Duodenal mucosa (tissue), 2 donors: ENCODE measurements at regions not wholly inside any gene's neighbourhood (a gene's known extent, or its start where the extent isn't known, plus 50 kb on each side); places are given as distances from the start of the nearest gene placed in this dataset.

Experiments used
- H3K27ac ChIP-seq: one replicate; pipeline ENCODE4 v1.7.0; 2013; ENCODE audit warnings: low read depth, low read length
- H3K27me3 ChIP-seq, 2 donors: one replicate each; pipeline ENCODE4 v1.7.0; 2013; ENCODE audit warnings: low read length in 2 of 2, control low read depth in 1 of 2; ENCODE audit not compliant: insufficient read depth in 2 of 2, control insufficient read depth in 1 of 2
- H3K36me3 ChIP-seq, 2 donors: one replicate each; pipeline ENCODE4 v1.7.0; 2013; ENCODE audit warnings: low read length in 2 of 2, control low read depth in 1 of 2; ENCODE audit not compliant: insufficient read depth in 2 of 2, control insufficient read depth in 1 of 2
- H3K4me1 ChIP-seq, 2 donors: one replicate each; pipeline ENCODE4 v1.7.0; 2013; ENCODE audit warnings: low read length in 2 of 2, control low read depth in 1 of 2; ENCODE audit not compliant: insufficient read depth in 2 of 2, control insufficient read depth in 1 of 2
- H3K4me3 ChIP-seq, 2 donors: one replicate each; pipeline ENCODE4 v1.7.0; 2013; ENCODE audit warnings: low read length in 2 of 2, low read depth in 1 of 2
- H3K9ac ChIP-seq, 2 donors: one replicate each; pipeline ENCODE4 v1.7.0; 2013; ENCODE audit warnings: low read length in 2 of 2, low read depth in 1 of 2
- H3K9me3 ChIP-seq, 2 donors: one replicate each; pipeline ENCODE4 v1.7.0; 2013; ENCODE audit warnings: low read length in 2 of 2, control low read depth in 1 of 2; ENCODE audit not compliant: control insufficient read depth in 1 of 2

DNA sequence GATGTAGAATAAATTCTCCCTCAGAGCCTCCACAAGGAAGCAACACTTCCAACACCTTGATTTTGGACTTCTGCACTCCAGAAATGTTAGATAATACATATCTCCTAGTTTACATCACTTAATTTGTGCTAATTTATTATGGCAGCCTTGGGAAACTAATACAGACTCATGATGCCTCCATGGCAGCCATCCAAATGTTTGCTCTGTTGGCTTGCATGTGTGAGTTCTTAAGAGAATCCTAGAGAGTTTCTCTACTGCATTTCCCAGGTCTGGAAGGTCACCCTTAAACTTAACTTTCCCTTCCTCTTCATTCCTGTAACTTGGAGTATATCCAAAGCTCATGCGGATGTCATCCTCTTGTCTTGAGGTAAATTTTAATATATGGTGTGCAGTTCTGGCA is 956.1 kb downstream of the ADGRL3 start:
- Histone ChIP-seq H3K4me3 (no peak overlapping the region), H3K27ac (no peak overlapping the region), H3K27me3 (no peaks in the 10 kb centered on the region), H3K9me3 (no peaks in the 10 kb centered on the region), H3K9ac (no peak overlapping the region), H3K4me1 (no peaks in the 10 kb centered on the region), H3K36me3 (no peaks in the 10 kb centered on the region)

DNA sequence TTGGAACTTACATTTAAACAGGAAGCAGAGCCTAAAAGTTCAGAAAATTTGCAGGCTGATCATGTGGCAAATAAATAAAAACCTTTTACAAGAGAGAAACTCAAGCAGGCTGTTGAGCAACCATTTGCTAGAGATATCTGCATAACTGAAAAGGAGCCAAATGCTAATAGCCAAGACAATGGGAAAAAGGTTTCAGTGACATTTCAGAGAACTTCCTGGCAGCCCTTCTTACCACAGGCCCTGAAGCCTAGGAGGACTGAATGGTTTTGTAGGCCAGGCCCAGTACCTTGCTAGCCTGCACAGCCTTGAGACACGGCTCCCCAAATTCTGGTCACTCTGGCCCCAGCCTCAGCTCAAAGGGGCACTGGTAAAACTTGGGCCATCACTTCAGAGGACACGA is 945.1 kb downstream of the ADGRL3 start:
- Histone ChIP-seq H3K9me3 (no peaks in the 10 kb centered on the region), H3K27me3 (no peaks in the 10 kb centered on the region), H3K4me1 (no peaks in the 10 kb centered on the region), H3K9ac (no peak overlapping the region), H3K36me3 (no peaks in the 10 kb centered on the region), H3K27ac (no peak overlapping the region), H3K4me3 (no peak overlapping the region)

DNA sequence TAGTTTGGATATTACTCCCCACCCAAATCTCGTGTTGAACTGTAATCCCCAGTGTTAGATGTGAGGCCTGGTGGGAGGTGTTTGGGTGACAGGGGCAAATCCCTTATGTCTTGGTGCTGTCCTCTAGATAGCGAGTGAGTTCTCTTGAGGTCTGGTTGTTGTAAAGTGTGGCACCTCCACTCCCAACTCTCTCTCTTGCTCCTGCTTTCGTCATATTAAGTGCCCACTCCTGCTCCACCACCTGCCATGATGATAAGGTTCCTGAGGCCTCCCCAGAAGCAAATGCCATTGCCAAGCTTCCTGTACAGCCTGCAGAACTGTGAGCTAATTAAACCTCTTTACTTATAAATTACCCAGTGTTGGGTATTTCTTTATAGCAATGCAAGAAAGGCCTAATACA is 944.3 kb downstream of the ADGRL3 start:
- Histone ChIP-seq H3K9me3 (no peaks in the 10 kb centered on the region), H3K36me3 (no peaks in the 10 kb centered on the region), H3K4me1 (no peaks in the 10 kb centered on the region), H3K27ac (no peak overlapping the region), H3K4me3 (no peak overlapping the region), H3K27me3 (no peaks in the 10 kb centered on the region), H3K9ac (no peak overlapping the region)

DNA sequence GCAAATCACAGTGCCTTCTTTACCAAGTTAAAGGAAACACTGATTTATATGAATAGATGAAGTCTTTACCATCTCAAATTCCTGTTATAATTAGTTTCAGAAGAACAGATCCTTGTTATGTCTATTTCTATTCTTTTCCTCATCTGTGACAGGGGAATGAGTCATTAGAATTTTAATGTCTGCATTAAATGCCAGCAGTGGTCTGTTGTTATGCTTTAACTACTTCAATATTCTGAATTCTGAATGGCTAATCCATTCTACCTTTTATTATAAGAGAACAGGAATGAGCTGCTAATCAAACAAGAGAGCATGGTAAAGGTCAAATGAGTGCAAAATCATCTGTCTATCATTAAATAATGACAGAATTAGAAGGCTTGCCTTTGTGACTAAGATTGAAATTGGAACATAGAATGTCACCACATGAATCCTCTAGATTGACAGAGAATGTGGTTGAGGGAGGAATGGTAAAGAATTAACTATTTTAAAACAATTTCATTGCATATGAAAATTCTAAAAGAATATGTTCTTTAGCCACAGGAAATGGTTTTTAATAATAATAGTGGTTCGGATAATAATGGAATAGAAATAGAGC is 935.5 kb downstream of the ADGRL3 start:
- Histone ChIP-seq H3K9ac (no peak overlapping the region), H3K27me3 (no peaks in the 10 kb centered on the region), H3K4me3 (no peak overlapping the region), H3K4me1 (no peaks in the 10 kb centered on the region), H3K27ac (no peak overlapping the region), H3K9me3 (no peaks in the 10 kb centered on the region), H3K36me3 (no peaks in the 10 kb centered on the region)

DNA sequence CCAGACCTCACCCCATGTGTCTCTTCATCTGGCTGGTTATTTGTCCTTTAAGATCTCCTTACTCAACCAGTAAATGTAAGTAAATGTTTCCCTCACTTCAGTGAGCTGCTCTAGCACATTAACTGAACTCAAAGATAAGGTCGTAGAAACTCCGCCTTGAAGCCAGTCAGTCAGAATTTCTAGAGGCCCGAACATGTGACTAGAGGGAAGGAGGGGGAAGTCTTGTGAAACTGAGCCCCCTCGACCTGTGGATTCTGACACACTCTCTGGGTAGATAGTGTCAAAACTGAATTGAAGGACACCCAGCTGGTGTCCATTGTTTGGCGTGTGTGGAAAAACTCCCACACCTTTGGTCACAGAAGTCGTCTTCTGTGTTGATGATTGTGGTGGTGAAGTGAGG is 933.9 kb downstream of the ADGRL3 start:
- Histone ChIP-seq H3K9ac (no peak overlapping the region), H3K4me3 (no peak overlapping the region), H3K27ac (no peak overlapping the region), H3K36me3 (no peaks in the 10 kb centered on the region), H3K27me3 (no peaks in the 10 kb centered on the region), H3K4me1 (no peaks in the 10 kb centered on the region), H3K9me3 (no peaks in the 10 kb centered on the region)

DNA sequence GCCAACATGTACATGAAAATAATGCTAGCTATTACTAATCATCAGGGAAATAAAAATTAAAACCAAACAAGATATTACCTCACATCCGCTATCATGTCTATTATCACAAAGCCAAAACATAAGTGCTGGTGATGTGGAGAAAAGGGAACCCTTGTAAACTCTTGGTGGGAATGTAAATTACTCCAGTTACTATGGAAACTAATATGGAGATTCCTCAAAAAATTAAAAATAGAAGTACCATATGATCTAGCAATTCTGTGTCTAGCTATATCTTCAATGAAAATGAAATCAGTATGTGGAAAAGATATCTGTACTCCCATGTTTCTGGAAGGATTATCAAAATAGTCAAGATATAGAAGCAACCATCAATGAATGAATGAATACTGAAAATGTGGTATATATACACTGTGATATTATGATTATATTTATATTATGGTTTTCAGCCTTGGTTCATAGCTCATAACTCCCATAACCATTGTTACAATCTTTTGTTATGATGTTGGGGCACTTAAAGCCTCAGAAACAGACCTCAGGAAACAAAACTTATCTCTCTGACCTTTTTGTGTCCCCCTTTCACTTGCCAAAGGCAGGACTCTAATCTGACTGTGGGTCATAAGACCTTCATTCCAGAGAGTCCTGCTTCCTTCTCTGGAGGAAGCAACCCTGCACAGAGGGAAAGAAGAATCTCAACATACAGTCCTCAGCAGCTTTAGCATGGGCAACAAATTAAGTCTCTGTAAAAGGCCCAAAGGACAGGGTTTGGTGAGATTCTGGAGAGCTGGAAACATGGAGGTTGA is 933.2 kb downstream of the ADGRL3 start:
- H3K9ac ChIP-seq: no peak overlapping the region
- no peaks in the 10 kb centered on the region for H3K4me1 ChIP-seq
- H3K27me3 ChIP-seq: no peaks in the 10 kb centered on the region
- no peak overlapping the region for H3K27ac ChIP-seq
- H3K9me3 ChIP-seq: no peaks in the 10 kb centered on the region
- no peaks in the 10 kb centered on the region for H3K36me3 ChIP-seq
- H3K4me3 ChIP-seq: no peak overlapping the region

DNA sequence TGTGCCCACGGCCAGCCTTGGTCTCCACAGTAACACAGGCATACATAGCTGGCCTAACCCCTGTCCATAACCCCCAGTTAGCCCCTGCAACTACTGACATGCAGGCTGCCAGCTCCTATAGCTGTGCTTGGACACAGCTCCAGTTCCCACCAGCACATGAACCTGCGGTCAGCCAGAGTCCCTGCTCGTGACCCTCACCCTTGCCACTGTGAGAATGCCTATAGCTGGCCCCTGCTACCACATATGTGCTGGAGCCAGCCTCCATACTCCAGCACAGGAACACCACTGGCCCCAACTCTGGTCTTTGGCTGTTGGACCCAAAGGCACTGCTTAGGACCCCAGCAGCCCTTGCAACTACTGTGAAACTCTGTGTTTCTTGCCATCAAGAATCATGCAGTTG is 930.9 kb downstream of the ADGRL3 start:
- Histone ChIP-seq H3K36me3 (no peaks in the 10 kb centered on the region), H3K4me3 (no peak overlapping the region), H3K27ac (no peak overlapping the region), H3K4me1 (no peaks in the 10 kb centered on the region), H3K9ac (no peak overlapping the region), H3K27me3 (no peaks in the 10 kb centered on the region), H3K9me3 (no peaks in the 10 kb centered on the region)

DNA sequence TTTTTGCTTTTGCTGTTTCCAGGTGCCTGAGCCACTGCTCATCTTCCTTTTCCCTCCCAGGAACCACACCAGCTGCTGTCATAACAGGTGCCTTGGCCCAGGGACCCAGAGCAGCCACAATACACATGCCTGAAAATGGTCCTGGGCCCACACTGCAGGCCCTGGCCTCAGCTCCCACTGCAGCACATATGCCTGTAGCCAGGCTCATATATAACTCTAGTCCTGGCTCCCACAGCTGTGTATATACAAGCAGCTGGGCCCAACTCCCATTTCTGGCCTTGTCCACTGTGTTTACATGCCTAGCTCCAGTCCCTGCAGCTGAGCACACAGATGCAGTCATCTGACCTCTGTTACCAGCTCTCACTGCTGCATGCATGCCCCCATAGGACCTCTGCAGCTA is 930.5 kb downstream of the ADGRL3 start:
- Histone ChIP-seq H3K9me3 (no peaks in the 10 kb centered on the region), H3K27me3 (no peaks in the 10 kb centered on the region), H3K36me3 (no peaks in the 10 kb centered on the region), H3K27ac (no peak overlapping the region), H3K4me1 (no peaks in the 10 kb centered on the region), H3K4me3 (no peak overlapping the region), H3K9ac (no peak overlapping the region)

DNA sequence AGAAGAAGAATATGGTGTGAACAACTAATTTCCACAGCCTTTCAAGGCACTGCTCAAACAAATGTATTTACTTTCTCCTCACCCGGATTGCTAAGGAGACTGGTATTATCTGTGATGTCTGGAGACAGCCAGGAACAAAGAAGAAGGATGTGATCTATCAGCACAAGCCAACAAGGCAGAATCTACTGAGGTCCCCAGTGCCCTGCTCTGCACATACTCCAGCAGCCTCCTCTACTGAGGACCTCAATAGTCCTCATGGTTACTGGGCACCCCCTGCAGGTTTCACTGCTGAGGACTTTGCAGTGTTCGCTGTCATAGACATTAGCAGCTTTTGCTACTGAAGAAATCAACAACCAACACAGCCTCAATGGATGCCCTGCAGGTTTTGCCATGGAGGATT is 930.1 kb downstream of the ADGRL3 start:
- H3K9me3 ChIP-seq: no peaks in the 10 kb centered on the region
- no peak overlapping the region for H3K27ac ChIP-seq
- H3K9ac ChIP-seq: no peak overlapping the region
- H3K4me3 ChIP-seq: no peak overlapping the region
- H3K4me1 ChIP-seq: no peaks in the 10 kb centered on the region
- H3K27me3 ChIP-seq: no peaks in the 10 kb centered on the region
- H3K36me3 ChIP-seq: no peaks in the 10 kb centered on the region
